HG03378 (cell line): ENCODE measurements at regions not wholly inside any gene's neighbourhood (a gene's known extent, or its start where the extent isn't known, plus 50 kb on each side); places are given as distances from the start of the nearest gene placed in this dataset.

Experiments used
- ATAC-seq: cut with Tn5 transposase; IDR thresholded peaks from one replicate; pipeline ENCODE4 v1.9.1; 2021; ENCODE audit warnings: mild to moderate bottlenecking, moderate library complexity; ENCODE audit not compliant: unreplicated experiment

DNA sequence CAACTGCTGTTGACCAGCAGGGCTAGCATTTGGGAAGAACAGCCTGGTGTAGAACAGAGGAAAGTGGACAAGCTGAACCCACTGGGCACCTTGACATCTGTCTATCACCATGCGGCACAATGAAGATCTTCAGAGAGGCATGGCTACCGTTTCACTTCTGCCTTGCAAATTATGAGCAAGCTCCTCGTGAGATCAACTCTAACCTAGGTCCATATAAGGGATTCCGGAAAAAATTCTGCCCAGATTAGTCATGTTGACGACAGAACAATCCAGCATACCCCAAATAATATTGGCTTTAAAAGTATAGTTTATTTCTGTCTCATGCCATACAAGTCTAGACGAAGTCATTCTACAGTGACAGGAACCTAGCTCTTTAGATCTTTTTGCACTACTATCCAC, 91.6 kb upstream of the ATF7IP start:
- no peak for ATAC-seq

- no peak for ATAC-seq
These were observed 90.4 kb upstream of the ATF7IP start for GRCh38 chr12:14275111-14275510.

DNA sequence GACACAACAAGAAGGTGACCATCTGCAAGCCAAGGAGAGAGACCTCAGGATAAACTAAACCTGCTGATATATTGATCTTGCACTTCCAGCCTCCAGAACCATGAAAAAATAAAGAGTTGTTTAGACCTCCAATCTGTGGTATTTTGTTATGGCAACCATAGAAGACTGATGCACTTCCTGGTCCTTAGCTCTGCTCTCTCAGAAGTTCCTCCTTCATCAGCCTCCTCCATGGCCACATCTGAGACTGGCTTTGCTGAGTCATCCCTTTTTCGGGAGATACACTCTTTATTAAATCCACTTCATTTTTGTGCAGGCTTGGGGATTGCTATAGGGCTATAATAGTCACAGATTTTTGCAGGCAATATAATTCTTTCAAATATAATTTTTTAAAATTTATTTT, 89.6 kb upstream of the ATF7IP start:
- ATAC-seq: no peak

DNA sequence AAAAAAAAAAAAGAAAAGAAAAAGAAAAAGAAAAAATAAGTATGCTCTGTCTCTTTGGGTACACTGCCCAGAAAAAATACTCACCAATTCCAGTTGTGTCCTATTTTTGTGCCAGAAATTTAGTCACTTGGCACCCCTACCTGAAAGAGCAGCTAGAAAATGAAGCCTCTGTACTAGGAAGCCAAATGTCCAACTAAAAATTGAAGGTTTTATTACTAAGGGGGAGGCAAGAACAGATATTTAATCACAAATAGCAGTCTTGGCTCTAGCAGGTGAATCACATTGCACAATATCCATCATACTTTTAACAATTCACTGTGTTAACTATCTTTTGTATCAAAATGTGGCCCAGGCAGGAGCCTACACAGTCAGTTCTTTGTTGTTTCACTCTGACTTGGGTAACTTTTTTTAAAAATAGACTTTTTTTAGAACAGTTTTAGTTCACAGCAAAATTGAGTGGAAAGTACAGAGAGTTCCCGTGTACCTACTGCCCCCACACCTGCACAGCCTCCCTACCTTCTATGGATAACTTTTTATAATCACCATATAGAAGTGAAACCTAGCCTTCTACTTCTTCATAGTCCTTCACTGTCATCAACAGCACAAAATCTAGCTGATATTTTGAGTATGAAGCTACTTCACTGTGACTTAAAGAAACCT, 87.1 kb upstream of the ATF7IP start:
- ATAC-seq: peak; percentile 36

DNA sequence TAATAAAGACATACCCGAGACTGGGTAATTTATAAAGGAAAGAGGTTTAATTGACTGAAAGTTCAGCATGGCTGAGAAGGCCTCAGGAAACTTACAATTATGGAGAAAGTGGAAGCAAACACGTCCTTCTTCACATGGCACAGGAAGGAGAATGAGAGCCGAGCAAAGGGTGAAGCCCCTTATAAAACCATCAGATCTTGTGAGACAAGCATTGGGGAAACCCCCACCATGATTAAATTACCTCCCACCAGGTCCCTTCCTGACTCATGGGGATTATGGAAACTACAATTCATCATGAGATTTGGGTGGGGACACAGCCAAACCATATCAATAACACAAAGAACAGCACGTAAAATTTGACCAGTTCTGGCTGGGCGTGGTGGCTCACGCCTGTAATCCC, 85.6 kb upstream of the ATF7IP start:
- ATAC-seq: no peak

- no peak for ATAC-seq
These were observed 84.6 kb upstream of the ATF7IP start for GRCh38 chr12:14280921-14281320.

- ATAC-seq: no peak
These were observed 83.9 kb upstream of the ATF7IP start for GRCh38 chr12:14281539-14281938.

- peak; percentile 45 for ATAC-seq
These were observed 81.9 kb upstream of the ATF7IP start for GRCh38 chr12:14283489-14284144.

GRCh38 chr12:14284184-14284722, 81.2 kb upstream of the ATF7IP start:
- ATAC-seq: peak; percentile 61

DNA sequence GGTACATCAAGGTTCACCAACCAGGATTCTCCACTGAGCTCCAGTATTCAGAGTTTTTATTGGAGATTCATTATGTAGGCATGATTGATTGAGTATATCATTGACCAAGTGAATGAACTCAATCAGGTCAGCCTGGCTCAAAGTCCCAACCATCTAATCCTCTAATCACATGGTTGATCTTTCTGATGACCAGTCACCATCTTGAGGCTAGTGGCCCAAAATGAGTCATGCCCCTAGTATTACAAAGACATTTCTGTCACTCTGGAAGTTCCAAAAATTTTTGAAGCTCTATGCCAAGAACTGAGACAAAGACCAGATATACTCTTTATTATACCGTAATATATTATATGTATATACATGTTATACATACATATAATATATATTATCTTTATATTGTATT, 75.9 kb upstream of the ATF7IP start:
- no peak for ATAC-seq

DNA sequence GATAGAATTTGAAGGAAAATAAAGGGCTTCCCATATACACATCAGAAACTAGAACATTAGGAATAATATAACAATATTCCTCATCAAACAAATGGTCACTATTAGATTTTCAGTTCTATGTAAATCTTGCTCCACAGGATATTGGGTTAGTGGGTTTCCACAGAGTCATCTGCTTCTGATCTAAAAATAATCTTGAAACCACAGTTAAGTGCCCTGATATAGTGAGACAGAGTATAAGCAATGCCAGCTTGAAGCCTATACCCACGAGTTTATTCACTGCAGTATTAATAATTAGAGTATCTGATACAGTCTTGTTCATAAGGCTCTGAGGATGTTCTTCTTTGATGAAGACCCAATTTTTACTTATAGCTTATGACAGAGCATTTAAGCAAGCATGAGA, 74.5 kb upstream of the ATF7IP start:
- ATAC-seq: no peak

DNA sequence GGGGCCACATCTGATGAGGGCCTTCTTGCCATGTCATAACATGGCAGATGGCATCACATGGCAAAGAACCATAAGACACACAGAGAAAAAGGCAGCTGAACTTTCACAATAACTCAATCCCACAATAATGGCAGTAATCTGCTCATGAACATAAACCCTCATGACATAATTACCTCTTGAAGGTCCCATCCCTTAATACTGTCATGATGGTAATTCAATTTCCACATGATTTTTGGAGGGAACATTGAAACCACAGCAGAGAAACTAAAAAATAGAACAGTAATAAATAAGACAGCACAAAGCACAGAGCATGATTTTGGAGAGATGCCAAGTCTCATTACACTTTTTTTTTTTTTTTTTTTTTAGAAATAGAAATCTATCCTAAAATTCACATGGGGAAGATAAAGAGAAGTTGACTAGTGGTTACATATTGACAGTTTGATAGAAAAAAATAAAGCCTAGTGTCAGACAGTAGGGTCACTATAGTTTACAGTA, 61.8 kb upstream of the ATF7IP start:
- no peak for ATAC-seq

DNA sequence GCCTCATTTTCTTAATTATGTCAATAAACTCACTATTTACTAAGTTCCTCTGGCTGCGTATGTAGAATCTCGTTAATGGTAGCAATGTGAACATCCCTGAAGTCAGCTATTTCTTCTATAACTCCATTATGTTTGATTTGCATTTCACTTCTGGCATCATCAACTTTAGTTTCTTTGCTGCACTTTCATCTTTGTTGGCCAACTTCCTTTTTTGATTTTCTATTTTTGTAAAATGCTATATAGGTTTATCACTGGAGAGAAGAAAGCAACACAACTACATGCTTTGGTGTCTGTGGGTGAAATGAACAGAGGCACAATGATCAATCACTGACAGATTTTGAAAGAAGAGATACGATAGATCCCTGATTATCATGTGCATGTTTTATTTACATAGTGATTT, 58.5 kb upstream of the ATF7IP start:
- no peak for ATAC-seq

DNA sequence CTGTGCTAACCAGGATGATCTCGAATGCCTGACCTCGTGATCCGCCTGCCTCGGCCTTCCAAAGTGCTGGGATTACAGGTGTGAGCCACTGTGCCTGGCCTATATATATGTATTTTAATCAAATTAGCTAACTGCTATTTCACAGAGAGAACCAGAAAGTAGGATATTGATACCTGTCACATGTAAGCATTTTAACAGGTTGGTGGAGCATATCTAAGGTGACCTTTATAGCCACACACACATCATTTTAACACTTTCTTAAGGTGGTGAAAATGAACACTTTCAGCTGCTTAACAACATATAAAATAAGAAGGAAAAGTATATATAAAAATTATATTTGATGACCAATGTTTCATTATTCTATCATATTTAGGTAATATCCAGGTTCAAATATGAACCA, 57.0 kb upstream of the ATF7IP start:
- no peak for ATAC-seq

GRCh38 chr12:14310866-14311265, 54.6 kb upstream of the ATF7IP start:
- ATAC-seq: no peak

DNA sequence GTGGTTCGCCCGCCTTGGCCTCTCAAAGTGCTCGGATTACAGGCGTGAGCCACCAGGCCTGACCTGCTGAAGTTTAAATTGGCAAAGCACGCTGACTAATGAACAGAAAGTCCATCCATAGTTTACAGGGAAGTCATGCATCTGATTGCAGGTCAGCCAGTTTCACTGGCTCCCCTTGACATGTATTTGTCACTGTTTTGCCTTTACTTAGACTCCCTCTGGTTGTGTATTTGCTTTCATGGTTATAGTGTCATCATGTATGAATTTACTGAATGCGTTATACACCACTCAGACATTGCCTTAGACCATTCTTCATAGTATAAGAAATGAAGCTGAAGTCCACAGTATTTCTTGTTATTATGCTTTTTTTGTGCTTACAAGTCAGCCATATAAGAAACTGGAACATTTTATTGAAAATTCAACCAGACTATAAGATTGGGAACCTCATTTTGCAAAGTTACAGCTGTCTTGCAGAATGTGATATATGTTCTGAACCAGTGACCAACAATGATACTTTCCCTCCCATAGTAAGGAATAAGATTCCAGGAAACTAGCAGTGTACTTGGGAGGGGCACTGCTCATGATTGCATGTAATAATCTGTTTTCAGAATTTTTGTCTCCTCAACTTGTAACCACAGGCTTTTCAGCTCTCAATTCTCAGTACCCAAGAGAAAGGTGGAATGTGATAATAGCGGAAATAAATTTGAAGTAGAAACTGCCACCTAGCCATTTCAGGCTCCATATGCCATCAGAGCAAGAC, 51.9 kb upstream of the ATF7IP start:
- no peak for ATAC-seq

DNA sequence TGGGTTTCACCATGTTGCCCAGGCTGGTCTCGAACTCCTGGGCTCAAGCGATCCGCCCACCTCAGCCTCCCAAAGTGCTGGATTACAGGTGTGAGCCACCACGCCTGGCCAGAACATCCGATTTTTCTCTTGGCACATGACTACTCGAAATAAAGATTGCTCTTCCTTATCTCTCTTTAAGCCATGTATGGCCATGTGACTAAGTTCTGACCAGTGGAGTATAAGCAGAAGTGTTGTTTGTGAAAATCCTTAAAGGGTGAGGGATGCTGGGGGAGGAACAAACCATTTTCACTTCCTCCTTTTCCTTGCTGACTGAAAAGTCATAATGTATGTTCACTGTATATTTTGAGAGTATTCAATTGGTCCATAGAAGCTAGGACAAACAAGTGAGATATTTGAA, 50.7 kb upstream of the ATF7IP start:
- peak; percentile 70 for ATAC-seq

GRCh38 chr12:14315501-14315900, 50.0 kb upstream of the ATF7IP start:
- no peak for ATAC-seq
